GM21381 (cell line): ENCODE measurements at regions not wholly inside any gene's neighbourhood (a gene's known extent, or its start where the extent isn't known, plus 50 kb on each side); places are given as distances from the start of the nearest gene placed in this dataset.

ENCODE experiments used
- ATAC-seq: cut with Tn5 transposase; IDR thresholded peaks from one replicate; pipeline ENCODE4 v1.9.1; 2021; ENCODE audit warnings: mild to moderate bottlenecking, moderate library complexity; ENCODE audit not compliant: unreplicated experiment

GRCh38 chr11:15888556-15889345, 467.6 kb downstream of the SOX6 start:
- no peak for ATAC-seq

- ATAC-seq = no peak
Observed at GRCh38 chr11:15889363-15890030, 466.8 kb downstream of the SOX6 start.

- ATAC-seq = no peak
Observed at GRCh38 chr11:15890031-15890713, 466.2 kb downstream of the SOX6 start.

- ATAC-seq = no peak
Observed at GRCh38 chr11:15893080-15893492, 463.3 kb downstream of the SOX6 start.

- ATAC-seq = no peak
Observed at GRCh38 chr11:15896026-15896425, 460.3 kb downstream of the SOX6 start.

DNA sequence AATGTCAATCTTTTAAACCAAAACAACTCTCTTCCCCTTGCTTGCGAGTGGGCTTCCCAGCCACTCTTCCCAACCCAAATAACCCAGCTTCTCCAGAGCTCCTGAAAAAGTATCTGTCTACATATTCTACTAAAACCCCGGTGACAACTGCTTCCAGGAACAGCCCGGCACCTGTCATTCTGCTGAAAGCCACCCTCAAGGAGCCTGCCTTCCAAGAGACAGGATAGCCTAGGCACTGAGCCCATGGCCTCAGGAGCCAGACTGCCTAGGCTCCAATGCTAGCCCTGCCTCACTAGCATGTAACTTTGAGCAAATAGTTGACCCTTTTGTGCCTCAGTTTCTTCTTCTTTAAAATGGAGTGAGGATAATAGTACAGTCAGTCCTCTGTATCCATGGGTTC, 459.8 kb downstream of the SOX6 start:
- no peak for ATAC-seq

DNA sequence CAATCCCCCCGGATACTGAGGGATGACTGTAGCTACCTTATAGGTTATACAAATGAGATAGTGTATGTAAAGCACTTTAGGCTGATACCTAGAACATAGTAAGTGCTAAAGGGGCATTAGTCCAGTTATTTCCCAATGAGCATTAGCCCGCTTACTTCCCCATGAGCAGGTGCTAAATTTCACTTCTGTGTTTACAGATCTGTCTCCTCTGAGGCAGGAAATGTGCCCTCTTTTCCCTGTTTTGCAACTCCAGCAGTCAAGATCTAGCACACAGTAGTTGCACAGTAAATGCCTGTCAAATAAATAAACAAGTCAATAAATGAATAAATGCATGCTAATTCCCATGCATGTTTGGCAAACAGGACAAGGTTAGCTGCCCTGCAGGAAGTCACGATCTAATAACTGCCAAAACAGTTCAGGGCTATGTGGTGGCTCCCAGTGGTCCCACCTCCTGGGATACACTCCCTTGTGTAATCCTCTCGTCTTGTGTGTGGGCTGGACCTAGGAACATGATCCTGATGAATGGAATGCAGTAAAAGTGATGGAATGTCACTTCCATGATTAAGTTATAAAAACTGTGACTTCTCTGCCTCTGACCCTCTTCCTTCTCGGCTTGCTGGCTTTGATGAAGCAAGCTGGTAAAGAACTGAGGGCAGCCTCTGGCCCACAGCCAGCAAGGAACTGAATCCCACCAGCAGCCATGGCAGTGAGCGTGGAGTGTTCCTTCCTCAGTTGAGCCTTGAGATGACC, 459.0 kb downstream of the SOX6 start:
- no peak for ATAC-seq

- ATAC-seq = no peak
Observed at GRCh38 chr11:15901054-15901453, 455.3 kb downstream of the SOX6 start.

DNA sequence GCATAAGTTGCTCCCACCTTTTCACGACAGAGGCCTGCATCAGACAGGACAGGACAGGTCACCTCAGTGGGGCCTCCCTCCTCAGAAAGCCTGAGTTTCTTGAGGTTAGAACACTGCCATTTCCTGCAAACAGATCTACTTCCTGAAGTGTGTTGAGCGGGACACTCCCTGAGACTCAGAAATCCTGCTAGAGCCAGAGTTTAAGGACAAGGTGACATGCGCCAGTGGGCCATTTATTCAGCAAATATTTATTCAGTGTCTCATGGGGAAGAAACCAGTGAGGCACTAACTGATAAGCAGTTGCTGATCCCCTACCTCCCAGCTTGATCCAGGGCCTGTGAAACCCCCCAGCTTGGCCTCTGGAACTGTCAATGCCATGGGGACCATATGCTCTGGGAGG, 454.6 kb downstream of the SOX6 start:
- no peak for ATAC-seq

DNA sequence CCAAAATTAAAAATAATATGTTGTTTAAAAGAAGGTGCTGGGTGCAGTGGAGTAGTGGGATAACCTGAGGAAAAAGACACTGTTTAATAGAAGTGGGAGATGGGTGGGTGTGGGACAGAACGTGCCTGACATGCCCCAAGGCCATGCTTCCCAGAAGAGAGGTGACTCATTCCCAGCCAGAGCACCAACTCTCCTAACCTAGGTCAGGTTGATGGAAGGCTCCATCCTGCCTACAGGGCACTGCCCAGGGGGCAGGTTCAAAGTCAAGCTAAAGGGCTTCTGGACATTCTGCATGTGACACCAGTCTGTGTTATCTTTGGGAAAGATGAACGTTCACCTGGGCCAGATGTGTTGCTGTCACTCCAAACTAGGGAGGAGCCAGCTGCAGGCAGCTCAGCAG, 453.1 kb downstream of the SOX6 start:
- no peak for ATAC-seq

GRCh38 chr11:15905366-15906104, 450.8 kb downstream of the SOX6 start:
- ATAC-seq = no peak

- ATAC-seq = no peak
Observed at GRCh38 chr11:15906481-15907035, 449.8 kb downstream of the SOX6 start.

- no peak for ATAC-seq
Observed at GRCh38 chr11:15907806-15908205, 448.5 kb downstream of the SOX6 start.

DNA sequence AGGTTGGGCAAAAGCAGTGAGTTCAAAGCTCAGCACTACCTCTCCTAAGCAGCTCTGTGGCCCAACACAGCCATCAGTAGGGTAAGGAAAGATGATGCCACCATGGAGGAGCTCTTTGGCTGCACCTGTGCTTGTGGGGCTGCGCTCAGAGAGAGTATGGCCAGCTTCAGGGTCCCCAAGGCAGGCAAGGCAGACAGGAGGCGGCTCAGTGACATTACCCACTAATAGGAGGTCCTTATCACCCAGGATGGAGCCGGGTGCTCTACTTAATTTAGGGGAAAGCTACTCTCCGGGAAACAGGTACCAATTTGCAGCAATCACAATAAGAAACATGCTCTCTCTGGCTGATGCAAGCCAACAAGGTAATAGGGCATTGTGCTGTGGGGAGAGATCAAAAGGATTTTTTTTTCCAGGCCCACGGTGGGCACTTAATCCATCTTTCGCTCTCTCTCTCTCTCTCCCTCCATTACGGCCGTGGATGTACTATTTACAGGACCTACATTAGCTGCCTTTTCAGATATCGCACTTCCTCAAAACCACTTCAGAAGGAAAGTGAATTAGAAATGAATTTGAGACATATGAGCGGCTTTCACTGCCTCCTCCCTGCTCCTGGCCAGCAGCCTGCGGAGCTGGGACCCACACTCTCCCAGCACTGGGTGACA, 446.3 kb downstream of the SOX6 start:
- no peak for ATAC-seq

- no peak for ATAC-seq
Observed at GRCh38 chr11:15910761-15911160, 445.6 kb downstream of the SOX6 start.

DNA sequence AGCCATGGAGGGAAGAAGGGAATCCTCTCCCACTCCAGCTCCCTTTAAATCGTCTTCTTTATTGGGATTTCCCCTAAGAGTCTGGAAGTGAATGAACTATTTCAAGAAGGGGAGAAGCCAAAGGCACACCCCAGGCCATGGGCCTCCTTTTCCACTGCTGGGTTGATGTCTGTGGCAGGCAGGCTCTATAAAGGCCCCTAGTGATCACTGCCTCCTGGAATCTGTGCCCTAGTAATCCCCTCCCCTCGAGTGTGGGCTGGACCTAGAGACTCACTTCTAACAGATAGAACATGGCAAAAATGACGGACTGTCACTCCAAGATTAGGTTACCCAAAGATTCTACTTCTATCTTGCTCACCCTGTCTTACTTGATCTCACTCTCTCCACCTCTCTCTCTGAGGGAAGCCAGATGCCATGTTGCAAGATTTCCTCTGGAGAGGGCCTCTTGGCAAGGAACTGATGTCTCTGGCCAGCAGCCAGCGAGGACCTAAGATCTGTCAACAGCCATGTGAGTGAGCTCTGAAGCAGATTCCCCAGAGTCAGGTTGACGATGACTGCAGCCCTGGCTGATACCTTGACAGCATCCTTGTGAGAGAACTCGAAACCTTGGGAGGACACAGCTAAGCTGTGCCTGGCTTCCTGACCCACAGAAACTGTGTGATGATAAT, 444.8 kb downstream of the SOX6 start:
- no peak for ATAC-seq

- ATAC-seq = no peak
Observed at GRCh38 chr11:15912291-15912690, 444.1 kb downstream of the SOX6 start.

GRCh38 chr11:15912825-15913224, 443.5 kb downstream of the SOX6 start:
- no peak for ATAC-seq

DNA sequence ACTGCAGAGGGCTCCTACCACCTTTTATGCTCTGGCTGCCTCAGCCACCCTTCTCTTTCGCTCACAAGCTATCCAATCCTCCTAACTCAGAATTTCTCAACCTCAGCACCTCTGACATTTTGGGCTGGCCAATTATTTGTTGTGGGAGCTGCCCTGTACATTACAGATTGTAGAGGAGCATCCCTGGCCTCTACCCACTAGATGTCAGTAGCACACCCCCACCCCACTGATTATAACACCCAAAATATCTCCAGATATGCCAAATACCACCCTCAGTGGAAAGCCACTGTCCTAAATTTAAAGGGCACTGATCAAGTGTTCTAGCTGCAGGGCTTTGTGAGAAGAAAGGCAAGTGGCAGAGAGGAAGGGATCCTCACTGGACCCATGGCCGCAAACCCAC, 443.1 kb downstream of the SOX6 start:
- no peak for ATAC-seq
